Progenitor cell of endocrine pancreas (in vitro differentiated cells): ENCODE measurements at regions not wholly inside any gene's neighbourhood (a gene's known extent, or its start where the extent isn't known, plus 50 kb on each side); places are given as distances from the start of the nearest gene placed in this dataset.

Experiments used
- DNase-seq: peaks from one replicate; pipeline ENCODE4 v3.0.0; 2021; ENCODE audit warnings: low spot score; ENCODE audit not compliant: unreplicated experiment
- H3K27ac Mint-ChIP-seq: 2 replicates; pipeline ENCODE4 v1.8.0; 2021; ENCODE audit warnings: mild to moderate bottlenecking, moderate library complexity, mixed read lengths
- H3K27me3 Mint-ChIP-seq: 2 replicates; pipeline ENCODE4 v1.8.0; 2021; ENCODE audit warnings: mixed read lengths
- H3K36me3 Mint-ChIP-seq: 2 replicates; pipeline ENCODE4 v1.8.0; 2022; ENCODE audit warnings: mixed read lengths; ENCODE audit not compliant: insufficient read depth
- H3K4me1 Mint-ChIP-seq: 2 replicates; pipeline ENCODE4 v1.8.0; 2021; ENCODE audit warnings: low read depth, mixed read lengths
- H3K4me3 Mint-ChIP-seq: 2 replicates; pipeline ENCODE4 v1.8.0; 2021; ENCODE audit warnings: low read depth, mild to moderate bottlenecking, moderate library complexity, mixed read lengths
- H3K9me3 Mint-ChIP-seq: 2 replicates; pipeline ENCODE4 v1.8.0; 2021; ENCODE audit warnings: low read depth, mixed read lengths
- CTCF ChIP-seq: fragments of 200-600 bp; sonication (generic); IDR thresholded peaks from one replicate; pipeline ENCODE4 v1.5.0; 2021; ENCODE audit warnings: antibody characterized with exemption, mild to moderate bottlenecking; ENCODE audit not compliant: unreplicated experiment

- Mint-ChIP-seq H3K4me1 (no peaks in the 10 kb centered on the region), H3K4me3 (no peak overlapping the region), H3K36me3 (no peaks in the 10 kb centered on the region), H3K27ac (no peak overlapping the region), H3K27me3 (peaks cover 34% of the 10 kb centered on the region), H3K9me3 (no peaks in the 10 kb centered on the region)
- no peak for TF ChIP-seq CTCF
- DNase-seq: no peak
Observed at GRCh38 chr7:31249671-31250070, 90.9 kb downstream of the NEUROD6 start.

GRCh38 chr7:31236868-31237267, 103.7 kb downstream of the NEUROD6 start:
- no peak for TF ChIP-seq CTCF
- Mint-ChIP-seq H3K36me3 (no peaks in the 10 kb centered on the region), H3K27ac (no peak overlapping the region), H3K4me3 (no peak overlapping the region), H3K27me3 (no peaks in the 10 kb centered on the region), H3K9me3 (no peaks in the 10 kb centered on the region), H3K4me1 (no peaks in the 10 kb centered on the region)
- no peak for DNase-seq

DNA sequence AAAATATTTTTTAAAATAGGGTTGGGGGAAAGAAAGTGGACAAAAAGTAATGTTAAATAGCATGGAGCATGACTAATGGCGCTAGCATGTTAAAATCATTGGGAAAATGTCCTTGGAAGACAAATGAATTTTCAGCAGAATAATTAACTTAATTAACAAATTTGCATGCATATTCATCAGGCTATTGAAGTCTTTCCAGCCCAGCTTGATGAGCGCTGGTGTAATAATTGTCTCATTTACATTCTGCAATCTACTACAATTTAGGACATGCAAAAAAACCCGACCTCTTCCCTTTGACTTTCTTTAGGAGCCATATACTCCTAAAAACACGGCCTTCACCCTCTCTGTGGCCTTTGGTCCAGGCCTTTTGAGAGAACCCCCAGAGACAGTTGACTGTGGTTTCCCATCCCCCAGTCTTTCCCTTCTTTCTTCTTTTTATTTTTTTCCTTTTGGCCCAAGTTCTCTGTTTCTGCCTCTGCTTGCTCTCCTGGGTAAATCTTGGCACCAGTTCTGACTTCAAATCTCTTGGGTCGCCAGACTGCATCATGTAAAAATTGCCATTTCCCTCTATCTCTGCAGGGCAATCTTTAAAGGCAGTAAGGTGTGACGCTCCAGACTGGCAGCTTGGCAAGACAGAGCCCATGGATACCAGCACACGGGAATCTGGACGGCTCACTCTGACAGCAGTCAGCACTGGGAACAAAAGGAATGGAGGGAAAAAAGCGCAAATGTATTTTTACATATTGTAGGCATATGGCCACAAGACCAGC, 105.5 kb downstream of the NEUROD6 start:
- Mint-ChIP-seq H3K36me3 (no peaks in the 10 kb centered on the region), H3K4me1 (no peaks in the 10 kb centered on the region), H3K27me3 (no peaks in the 10 kb centered on the region), H3K9me3 (peaks cover 2% of the 10 kb centered on the region), H3K4me3 (no peak overlapping the region), H3K27ac (no peak overlapping the region)
- no peak for TF ChIP-seq CTCF
- no peak for DNase-seq

GRCh38 chr7:31228957-31229356, 111.6 kb downstream of the NEUROD6 start:
- no peak for DNase-seq
- Mint-ChIP-seq H3K9me3 (peaks cover 27% of the 10 kb centered on the region), H3K27ac (no peak overlapping the region), H3K27me3 (no peaks in the 10 kb centered on the region), H3K4me3 (no peak overlapping the region), H3K36me3 (no peaks in the 10 kb centered on the region), H3K4me1 (no peaks in the 10 kb centered on the region)
- no peak for TF ChIP-seq CTCF

GRCh38 chr7:31214751-31215150, 125.8 kb downstream of the NEUROD6 start:
- TF ChIP-seq CTCF: no peak
- Mint-ChIP-seq H3K9me3 (no peaks in the 10 kb centered on the region), H3K36me3 (no peaks in the 10 kb centered on the region), H3K27ac (no peak overlapping the region), H3K27me3 (no peaks in the 10 kb centered on the region), H3K4me3 (no peak overlapping the region), H3K4me1 (no peaks in the 10 kb centered on the region)
- DNase-seq: no peak
